Type B pancreatic cell (in vitro differentiated cells): ENCODE measurements at regions not wholly inside any gene's neighbourhood (a gene's known extent, or its start where the extent isn't known, plus 50 kb on each side); places are given as distances from the start of the nearest gene placed in this dataset.

Experiments
- DNase-seq: peaks from one replicate; pipeline ENCODE4 v3.0.0; 2021; ENCODE audit warnings: mixed read lengths; ENCODE audit not compliant: unreplicated experiment; ENCODE audit errors: extremely low spot score
- H3K27ac Mint-ChIP-seq: 2 replicates; pipeline ENCODE4 v1.8.0; 2021; ENCODE audit warnings: mild to moderate bottlenecking, mixed read lengths
- H3K27me3 Mint-ChIP-seq: 2 replicates; pipeline ENCODE4 v1.8.0; 2021; ENCODE audit warnings: mixed read lengths
- H3K36me3 Mint-ChIP-seq: 2 replicates; pipeline ENCODE4 v1.8.0; 2021; ENCODE audit warnings: mixed read lengths
- H3K4me1 Mint-ChIP-seq: one replicate; pipeline ENCODE4 v1.8.0; 2021; ENCODE audit warnings: mixed read lengths; ENCODE audit not compliant: unreplicated experiment
- H3K4me3 Mint-ChIP-seq: 2 replicates; pipeline ENCODE4 v1.8.0; 2021; ENCODE audit warnings: mild to moderate bottlenecking, mixed read lengths
- H3K9me3 Mint-ChIP-seq: 2 replicates; pipeline ENCODE4 v1.8.0; 2021; ENCODE audit warnings: mixed read lengths
- CTCF ChIP-seq: fragments of 200-600 bp; sonication (generic); conservative IDR thresholded peaks from 2 replicates; pipeline ENCODE4 v1.5.0; 2021; ENCODE audit warnings: antibody characterized with exemption, mild to moderate bottlenecking

- Mint-ChIP-seq H3K27ac (no peak overlapping the region), H3K36me3 (no peaks in the 10 kb centered on the region), H3K4me3 (no peak overlapping the region), H3K4me1 (no peaks in the 10 kb centered on the region), H3K27me3 (no peaks in the 10 kb centered on the region), H3K9me3 (no peaks in the 10 kb centered on the region)
- TF ChIP-seq CTCF: no peak
- DNase-seq: no peak
These were observed 325.4 kb downstream of the SMAD2 start for GRCh38 chr18:47605093-47605492.

- TF ChIP-seq CTCF: no peak
- DNase-seq: no peak
- H3K9me3 Mint-ChIP-seq: no peaks in the 10 kb centered on the region
- H3K4me3 Mint-ChIP-seq: no peak overlapping the region
- H3K4me1 Mint-ChIP-seq: no peaks in the 10 kb centered on the region
- no peaks in the 10 kb centered on the region for H3K36me3 Mint-ChIP-seq
- no peaks in the 10 kb centered on the region for H3K27me3 Mint-ChIP-seq
- H3K27ac Mint-ChIP-seq: no peak overlapping the region
These were observed 326.4 kb downstream of the SMAD2 start for GRCh38 chr18:47604021-47604420.

GRCh38 chr18:47603158-47603557 lies 327.3 kb downstream of the SMAD2 start:
- no peaks in the 10 kb centered on the region for H3K27me3 Mint-ChIP-seq
- no peak overlapping the region for H3K4me3 Mint-ChIP-seq
- no peak for TF ChIP-seq CTCF
- no peak overlapping the region for H3K27ac Mint-ChIP-seq
- no peaks in the 10 kb centered on the region for H3K9me3 Mint-ChIP-seq
- no peak for DNase-seq
- H3K4me1 Mint-ChIP-seq: no peaks in the 10 kb centered on the region
- H3K36me3 Mint-ChIP-seq: no peaks in the 10 kb centered on the region

- Mint-ChIP-seq H3K27me3 (no peaks in the 10 kb centered on the region), H3K36me3 (no peaks in the 10 kb centered on the region), H3K4me1 (no peaks in the 10 kb centered on the region), H3K27ac (no peak overlapping the region), H3K9me3 (no peaks in the 10 kb centered on the region), H3K4me3 (no peak overlapping the region)
- TF ChIP-seq CTCF: no peak
- DNase-seq: no peak
These were observed 328.1 kb downstream of the SMAD2 start for GRCh38 chr18:47602273-47602897.

- Mint-ChIP-seq H3K36me3 (no peaks in the 10 kb centered on the region), H3K27me3 (no peaks in the 10 kb centered on the region), H3K4me3 (no peak overlapping the region), H3K27ac (no peak overlapping the region), H3K9me3 (no peaks in the 10 kb centered on the region), H3K4me1 (no peaks in the 10 kb centered on the region)
- TF ChIP-seq CTCF: no peak
- no peak for DNase-seq
These were observed 328.7 kb downstream of the SMAD2 start for GRCh38 chr18:47601581-47602272.
